HG02678 (cell line): ENCODE measurements at regions not wholly inside any gene's neighbourhood (a gene's known extent, or its start where the extent isn't known, plus 50 kb on each side); places are given as distances from the start of the nearest gene placed in this dataset.
"Not testable (repeated sequence)": the region's sequence is repeated elsewhere in the genome, so short reads cannot be mapped to it uniquely, and the experiment has no call there.

ENCODE experiments used
- ATAC-seq: cut with Tn5 transposase; IDR thresholded peaks from one replicate; pipeline ENCODE4 v1.9.1; 2021; ENCODE audit warnings: mild to moderate bottlenecking, moderate library complexity; ENCODE audit not compliant: unreplicated experiment

- ATAC-seq, result no peak
These were observed 143.9 kb upstream of the SLC1A3 start for GRCh38 chr5:36462295-36463021.

GRCh38 chr5:36475942-36476341 lies 130.5 kb upstream of the SLC1A3 start:
- ATAC-seq, result not testable (repeated sequence)

GRCh38 chr5:36478646-36479317 lies 127.6 kb upstream of the SLC1A3 start:
- no peak for ATAC-seq

- no peak for ATAC-seq
These were observed 124.8 kb upstream of the SLC1A3 start for GRCh38 chr5:36481454-36482120.

GRCh38 chr5:36482812-36483211 lies 123.6 kb upstream of the SLC1A3 start:
- no peak for ATAC-seq

- no peak for ATAC-seq
These were observed 116.9 kb upstream of the SLC1A3 start for GRCh38 chr5:36489505-36489904.

GRCh38 chr5:36491856-36492255 lies 114.5 kb upstream of the SLC1A3 start:
- no peak for ATAC-seq

- ATAC-seq, result no peak
These were observed 113.3 kb upstream of the SLC1A3 start for GRCh38 chr5:36492984-36493654.

GRCh38 chr5:36494028-36494427 lies 112.4 kb upstream of the SLC1A3 start:
- no peak for ATAC-seq

GRCh38 chr5:36494841-36495601 lies 111.4 kb upstream of the SLC1A3 start:
- no peak for ATAC-seq

- no peak for ATAC-seq
These were observed 110.8 kb upstream of the SLC1A3 start for GRCh38 chr5:36495611-36496010.

- no peak for ATAC-seq
These were observed 109.9 kb upstream of the SLC1A3 start for GRCh38 chr5:36496471-36496870.

- ATAC-seq, result no peak
These were observed 103.8 kb upstream of the SLC1A3 start for GRCh38 chr5:36502608-36503007.

GRCh38 chr5:36505021-36505420 lies 101.4 kb upstream of the SLC1A3 start:
- ATAC-seq, result no peak

GRCh38 chr5:36507332-36507952 lies 99.0 kb upstream of the SLC1A3 start:
- peak; percentile 62 for ATAC-seq

- ATAC-seq, result not testable (repeated sequence)
These were observed 98.1 kb upstream of the SLC1A3 start for GRCh38 chr5:36508331-36508730.

GRCh38 chr5:36513647-36514046 lies 92.8 kb upstream of the SLC1A3 start:
- not testable (repeated sequence) for ATAC-seq

GRCh38 chr5:36519881-36520280 lies 86.5 kb upstream of the SLC1A3 start:
- ATAC-seq, result no peak

GRCh38 chr5:36521219-36521618 lies 85.2 kb upstream of the SLC1A3 start:
- ATAC-seq, result no peak
